K562 (cell line): ENCODE measurements at regions not wholly inside any gene's neighbourhood (a gene's known extent, or its start where the extent isn't known, plus 50 kb on each side); places are given as distances from the start of the nearest gene placed in this dataset.

Experiments
- ATAC-seq: fragments of 200-7000 bp; cut with Tn5 transposase; 3 replicates; pipeline ENCODE4 v1.9.1; 2020; ENCODE audit warnings: moderate library complexity
- BruUV-seq: library from RNA; stranded (reverse); fragments of 400-500 nt; replicated peaks from 2 replicates; lab custom pipeline; 2021; lab: Mats Ljungman, UMichigan
- CTCF ChIA-PET: fragments of 300-600 bp; formaldehyde crosslinking; extraction: SDS; loops from one replicate; lab custom pipeline; 2021; ENCODE audit warnings: low intra/inter-chr PET ratio; lab: Yijun Ruan, JAX
- POLR2A ChIA-PET: fragments of 300-600, 350-650 bp; sonication (Branson Sonifier 250); formaldehyde crosslinking; extraction: SDS; loops from one replicate; lab custom pipeline; 2021; ENCODE audit warnings: antibody characterized with exemption, inconsistent platforms; lab: Yijun Ruan, JAX
- DNase-seq, 4 experiments: peaks; one replicate each; pipeline versions ENCODE4 v3.0.0 to v3.0.0-alpha.2; 2011 to 2018; ENCODE audit warnings: low spot score in 3 of 4, mixed read lengths in 3 of 4; ENCODE audit errors: extremely low read depth in 1 of 4
- FAIRE-seq: peaks from 2 replicates; lab custom pipeline; 2011; peaks lifted over from hg19 to GRCh38; lab: Jason Lieb, UNC
- H2AFZ ChIP-seq: 2 replicates; pipeline ENCODE4 v1.6.0; 2011; ENCODE audit warnings: low read depth, low read length, control low read depth, inconsistent platforms
- H3K27ac ChIP-seq: fragments of 200-600 bp; 3 replicates; pipeline ENCODE4 v1.8.0; 2011; ENCODE audit warnings: low read depth, mild to moderate bottlenecking, control low read depth, inconsistent platforms, low read length, moderate library complexity, mixed read lengths; ENCODE audit errors: extremely low read depth
- H3K27me3 ChIP-seq, 2 experiments: fragments of 300-600 bp in 1 of 2; 2 replicates in 1 of 2; 3 replicates in 1 of 2; pipeline versions ENCODE4 v1.6.0 to v1.8.0; 2011; ENCODE audit warnings: inconsistent platforms in 2 of 2, low read length in 2 of 2, mild to moderate bottlenecking in 1 of 2, mixed read lengths in 1 of 2, moderate library complexity in 1 of 2; ENCODE audit not compliant: control insufficient read depth in 2 of 2, insufficient read depth in 2 of 2
- H3K36me3 ChIP-seq: fragments of 300-600 bp; 3 replicates; pipeline ENCODE4 v1.8.0; 2011; ENCODE audit warnings: mild to moderate bottlenecking, low read length, inconsistent platforms; ENCODE audit not compliant: control insufficient read depth, insufficient read depth
- H3K4me1 ChIP-seq, 2 experiments: fragments of 200-600 bp in 1 of 2; replicated peaks in 1 of 2; 2 replicates in 1 of 2; 3 replicates in 1 of 2; pipeline versions ENCODE4 v1.5.1 to v1.8.0; 2011; ENCODE audit warnings: inconsistent platforms in 2 of 2, low read length in 2 of 2, mild to moderate bottlenecking in 1 of 2, mixed read lengths in 1 of 2, moderate library complexity in 1 of 2; ENCODE audit not compliant: control insufficient read depth in 2 of 2, insufficient read depth in 2 of 2
- H3K4me2 ChIP-seq: 2 replicates; pipeline ENCODE4 v1.6.1; 2011; ENCODE audit warnings: low read length, control low read depth, inconsistent platforms, mixed read lengths; ENCODE audit not compliant: insufficient read depth
- H3K4me3 ChIP-seq: fragments of 200-600 bp; sonication (generic), shearing (Covaris generic); 2 replicates; pipeline ENCODE4 v1.5.1; 2016; ENCODE audit warnings: control low read depth, inconsistent platforms
- H3K79me2 ChIP-seq: fragments of 200-600 bp; 3 replicates; pipeline ENCODE4 v1.8.0; 2011; ENCODE audit warnings: low read length, inconsistent platforms; ENCODE audit not compliant: control insufficient read depth, insufficient read depth
- H3K9ac ChIP-seq, 2 experiments: 2 replicates each; pipeline versions ENCODE4 v1.6.0 to v1.6.1; 2011; ENCODE audit warnings: low read depth in 2 of 2, low read length in 2 of 2, control low read depth in 1 of 2, inconsistent platforms in 1 of 2, mild to moderate bottlenecking in 1 of 2, mixed read lengths in 1 of 2; ENCODE audit not compliant: insufficient read depth in 1 of 2
- H3K9me1 ChIP-seq: one replicate; pipeline ENCODE4 v1.6.0; 2011; ENCODE audit warnings: inconsistent platforms, mild to moderate bottlenecking, low read length, moderate library complexity; ENCODE audit not compliant: control insufficient read depth, insufficient read depth
- H3K9me3 ChIP-seq: replicated peaks from 2 replicates; pipeline ENCODE4 v1.5.1; 2011; ENCODE audit warnings: low read depth, low read length, inconsistent platforms; ENCODE audit not compliant: control insufficient read depth, insufficient read depth
- H4K20me1 ChIP-seq: replicated peaks from 2 replicates; pipeline ENCODE4 v1.6.1; 2011; ENCODE audit warnings: low read length, inconsistent platforms, mixed read lengths; ENCODE audit not compliant: control insufficient read depth, insufficient read depth
- ATF1 ChIP-seq, 2 experiments: fragments of 450-650 bp in 1 of 2; IDR thresholded peaks; 2 replicates each; pipeline ENCODE4 v1.6.1; 2016; ENCODE audit warnings: missing compliant biosample characterization in 1 of 2, missing genetic modification characterization in 1 of 2
- CLOCK ChIP-seq: fragments of 250-450 bp; sonication (Bioruptor Pico); IDR thresholded peaks from 2 replicates; pipeline ENCODE4 v1.4.0; 2020; ENCODE audit warnings: mild to moderate bottlenecking, moderate library complexity, borderline replicate concordance
- E4F1 ChIP-seq: fragments of 250-450 bp; sonication (Bioruptor Pico); IDR thresholded peaks from 2 replicates; pipeline ENCODE4 v1.5.0; 2021; ENCODE audit warnings: mild to moderate bottlenecking, borderline replicate concordance
- IRF9 ChIP-seq: fragments of 450-650 bp; IDR thresholded peaks from 2 replicates; pipeline ENCODE4 v1.6.1; 2016; ENCODE audit warnings: missing biosample characterization, missing genetic modification characterization
- SFPQ ChIP-seq: fragments of 200-400 bp; formaldehyde crosslinking; IDR thresholded peaks from 2 replicates; pipeline ENCODE4 v1.6.1; 2017; ENCODE audit warnings: mild to moderate bottlenecking, low read depth, low read length, moderate library complexity
- SMARCA5 ChIP-seq: fragments of 450-650 bp; IDR thresholded peaks from 2 replicates; pipeline ENCODE4 v1.6.1; 2016
- TEAD4 ChIP-seq, 2 experiments: sonication (generic) in 1 of 2; formaldehyde crosslinking in 1 of 2; IDR thresholded peaks; 2 replicates each; pipeline versions ENCODE4 v1.6.1 to v1.8.0; 2012 to 2022; ENCODE audit warnings: borderline replicate concordance in 1 of 2, inconsistent platforms in 1 of 2, low read length in 1 of 2, mild to moderate bottlenecking in 1 of 2, missing genetic modification reagents in 1 of 2
- WGBS: fragments of 100-300 bp; shearing (Covaris generic); methylation state at CpG from one replicate; pipeline ENCODE4 v1.1.6; 2016; ENCODE audit warnings: low coverage, mixed read lengths; ENCODE audit not compliant: insufficient coverage; ENCODE audit errors: missing lambda C conversion rate; 5-methylcytosine and 5-hydroxymethylcytosine counted together
- in situ Hi-C: fragments of 300-500 bp; cut with MboI; formaldehyde crosslinking; loops from 4 replicates; pipeline ENCODE4 v1.15.0; 2018; ENCODE audit warnings: inconsistent platforms, mixed read lengths
- intact Hi-C: fragments of 100-400 bp; cut with micrococcal nuclease; formaldehyde crosslinking; loops from 2 replicates; pipeline ENCODE4 v1.14.2; 2022

- no peak for TF ChIP-seq CLOCK (CRISPR knock-in tag)
These were observed 104.0 kb downstream of the CYRIA start (continued) for GRCh38 chr2:16561676-16562075.

GRCh38 chr2:16561251-16561650 is 104.4 kb downstream of the CYRIA start:
- no peaks in the 10 kb centered on the region for H3K9me3 ChIP-seq
- H3K9me1 ChIP-seq, result no peaks in the 10 kb centered on the region
- in situ Hi-C loops, result no loop called here
- TF ChIP-seq IRF9 (tag) (no peak), E4F1 (CRISPR knock-in tag) (no peak), SMARCA5 (no peak), TEAD4 (IDR thresholded peaks at IDR 0.05; ENCODE audit: low read length) (no peak), TEAD4 (CRISPR knock-in tag; IDR thresholded peaks at IDR 0.05; ENCODE audit: borderline replicate concordance) (no peak), ATF1 (CRISPR knock-in tag; IDR thresholded peaks at IDR 0.05) (no peak), ATF1 (tag; IDR thresholded peaks at IDR 0.05) (no peak), SFPQ (no peak)
- TF ChIP-seq, all 486 proteins: peak for 0
- 6% methylated on average over 6 of the region's 6 CpGs for WGBS
- Histone ChIP-seq H3K36me3 (no peaks in the 10 kb centered on the region), H4K20me1 (no peaks in the 10 kb centered on the region), H3K27me3 (no peaks in the 10 kb centered on the region), H3K4me2 (no peak overlapping the region), H3K9ac (no peak overlapping the region), H3K4me3 (no peak overlapping the region), H2AFZ (no peak overlapping the region), H3K79me2 (no peaks in the 10 kb centered on the region), H3K27ac (no peak overlapping the region), H3K4me1 (no peaks in the 10 kb centered on the region)
- ATAC-seq, result no peak
- intact Hi-C loops, result no loop called here
- CTCF ChIA-PET, result no interaction called here
- POLR2A ChIA-PET, result no interaction called here
- DNase-seq, result no peak
- BruUV-seq, result no TSS peak
- FAIRE-seq, result no peak
